GM12865 (cell line): ENCODE measurements at regions not wholly inside any gene's neighbourhood (a gene's known extent, or its start where the extent isn't known, plus 50 kb on each side); places are given as distances from the start of the nearest gene placed in this dataset.

Source experiments
- DNase-seq: peaks from one replicate; pipeline ENCODE4 v3.0.0; 2010; ENCODE audit warnings: low read depth
- H3K4me3 ChIP-seq: 2 replicates; pipeline ENCODE4 v1.5.1; 2011; ENCODE audit warnings: mild to moderate bottlenecking, low read depth, low read length, control low read depth
- CTCF ChIP-seq: IDR thresholded peaks from 2 replicates; pipeline ENCODE4 v1.5.1; 2011; ENCODE audit warnings: low read length, control low read depth, low read depth, inconsistent platforms; ENCODE audit not compliant: insufficient read depth; ENCODE audit errors: missing control alignments

GRCh38 chr22:25353516-25354445 is 134.3 kb downstream of the CRYBB2 start:
- H3K4me3 ChIP-seq, result no peak overlapping the region
- no peak for DNase-seq
- no peak for TF ChIP-seq CTCF

- TF ChIP-seq CTCF, result no peak
- no peak overlapping the region for H3K4me3 ChIP-seq
- DNase-seq, result no peak
Observed at GRCh38 chr22:25354456-25354855, 135.0 kb downstream of the CRYBB2 start.

- TF ChIP-seq CTCF, result no peak
- H3K4me3 ChIP-seq, result no peak overlapping the region
- DNase-seq, result no peak
Observed at GRCh38 chr22:25357132-25357455, 137.7 kb downstream of the CRYBB2 start.

- no peak for DNase-seq
- H3K4me3 ChIP-seq, result no peak overlapping the region
- no peak for TF ChIP-seq CTCF
Observed at GRCh38 chr22:25357606-25358420, 138.4 kb downstream of the CRYBB2 start.

GRCh38 chr22:25358421-25359170 is 139.2 kb downstream of the CRYBB2 start:
- no peak for DNase-seq
- H3K4me3 ChIP-seq, result no peak overlapping the region
- no peak for TF ChIP-seq CTCF

- DNase-seq, result no peak
- no peak for TF ChIP-seq CTCF
- H3K4me3 ChIP-seq, result no peak overlapping the region
Observed at GRCh38 chr22:25359601-25360261, 140.3 kb downstream of the CRYBB2 start.
